ENCODE measurements at regions not wholly inside any gene's neighbourhood (a gene's known extent, or its start where the extent isn't known, plus 50 kb on each side); places are given as distances from the start of the nearest gene placed in this dataset.

DNA sequence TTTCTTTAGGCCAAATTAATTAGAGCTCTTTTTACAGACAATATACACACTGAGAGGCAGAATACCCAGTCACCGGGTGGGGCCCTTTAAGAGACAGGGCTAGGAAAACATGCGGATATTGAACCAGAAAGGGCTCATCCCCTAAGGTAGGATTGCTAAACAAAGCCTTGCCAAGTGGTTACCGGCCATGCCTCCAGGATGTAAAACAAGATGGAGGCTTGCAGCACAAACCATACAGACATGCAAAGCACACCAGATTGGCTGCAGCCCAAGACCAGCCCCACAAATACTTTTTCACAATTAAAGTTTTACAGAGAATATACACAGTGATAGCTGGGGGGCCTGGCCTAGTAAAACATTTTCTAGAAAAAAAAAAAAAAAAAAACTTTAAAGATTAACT is 210.0 kb downstream of the KLHL4 start:
- Mint-ChIP-seq H3K9me3 (no peaks in the 10 kb centered on the region), H3K4me1 (ENCODE audit: low read depth) (no peaks in the 10 kb centered on the region), H3K27me3 (ENCODE audit: low read depth) (no peaks in the 10 kb centered on the region), H3K4me3 (no peak overlapping the region), H3K27ac (no peak overlapping the region), H3K36me3 (ENCODE audit: low read depth) (no peaks in the 10 kb centered on the region)
- DNase-seq = no peak
- intact Hi-C loops (cut with micrococcal nuclease) = no loop called here
- CTCF ChIA-PET = interaction anchor here (0.6 kb wide), 1 partner anchor 86 kb away, joined by 4 read pairs; no protein-coding TSS in a partner anchor

DNA sequence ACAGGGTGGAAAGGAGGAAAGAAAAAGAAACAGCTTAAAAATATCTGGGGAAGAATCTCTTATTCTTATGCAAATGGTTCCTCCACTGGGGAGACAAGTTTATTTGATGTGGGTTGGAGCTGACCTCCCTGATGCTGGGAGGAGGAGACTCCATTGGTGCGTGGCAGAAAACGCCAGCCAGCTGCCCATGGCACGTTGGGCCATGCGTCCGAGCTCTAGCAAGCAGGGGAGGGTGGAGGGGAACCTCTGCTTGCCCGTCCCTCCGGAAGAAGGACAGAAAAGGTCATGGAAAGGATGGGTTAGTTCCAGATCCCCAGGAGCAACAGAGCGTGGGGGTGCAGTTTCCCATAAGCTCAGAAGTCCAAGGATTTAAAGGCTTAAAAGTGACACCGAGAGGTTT is 210.4 kb downstream of the KLHL4 start:
- no peak overlapping the region for H3K4me3 Mint-ChIP-seq
- no peaks in the 10 kb centered on the region for H3K36me3 Mint-ChIP-seq (ENCODE audit: low read depth)
- no peaks in the 10 kb centered on the region for H3K4me1 Mint-ChIP-seq (ENCODE audit: low read depth)
- H3K27me3 Mint-ChIP-seq (ENCODE audit: low read depth) = no peaks in the 10 kb centered on the region
- no peak overlapping the region for H3K27ac Mint-ChIP-seq
- no peak for DNase-seq
- intact Hi-C loops (cut with micrococcal nuclease) = no loop called here
- H3K9me3 Mint-ChIP-seq = no peaks in the 10 kb centered on the region
- CTCF ChIA-PET = interaction anchor here (0.6 kb wide), 1 partner anchor 85 kb away, joined by 4 read pairs; no protein-coding TSS in a partner anchor

GRCh38 chrX:87728459-87728858 is 210.9 kb downstream of the KLHL4 start:
- intact Hi-C loops (cut with micrococcal nuclease) = no loop called here
- no peaks in the 10 kb centered on the region for H3K36me3 Mint-ChIP-seq (ENCODE audit: low read depth)
- no peak for DNase-seq
- no peaks in the 10 kb centered on the region for H3K27me3 Mint-ChIP-seq (ENCODE audit: low read depth)
- H3K4me3 Mint-ChIP-seq = no peak overlapping the region
- H3K9me3 Mint-ChIP-seq = no peaks in the 10 kb centered on the region
- CTCF ChIA-PET = interaction anchor here (0.6 kb wide), 1 partner anchor 85 kb away, joined by 4 read pairs; no protein-coding TSS in a partner anchor
- no peak overlapping the region for H3K27ac Mint-ChIP-seq
- no peaks in the 10 kb centered on the region for H3K4me1 Mint-ChIP-seq (ENCODE audit: low read depth)

- intact Hi-C loops (cut with micrococcal nuclease) = no loop called here
- H3K27ac Mint-ChIP-seq = no peak overlapping the region
- no peaks in the 10 kb centered on the region for H3K4me1 Mint-ChIP-seq (ENCODE audit: low read depth)
- CTCF ChIA-PET = no interaction called here
- DNase-seq = no peak
- no peak overlapping the region for H3K4me3 Mint-ChIP-seq
- H3K9me3 Mint-ChIP-seq = no peaks in the 10 kb centered on the region
- H3K36me3 Mint-ChIP-seq (ENCODE audit: low read depth) = no peaks in the 10 kb centered on the region
- H3K27me3 Mint-ChIP-seq (ENCODE audit: low read depth) = no peaks in the 10 kb centered on the region
These were observed 214.5 kb downstream of the KLHL4 start for GRCh38 chrX:87732133-87732532.

DNA sequence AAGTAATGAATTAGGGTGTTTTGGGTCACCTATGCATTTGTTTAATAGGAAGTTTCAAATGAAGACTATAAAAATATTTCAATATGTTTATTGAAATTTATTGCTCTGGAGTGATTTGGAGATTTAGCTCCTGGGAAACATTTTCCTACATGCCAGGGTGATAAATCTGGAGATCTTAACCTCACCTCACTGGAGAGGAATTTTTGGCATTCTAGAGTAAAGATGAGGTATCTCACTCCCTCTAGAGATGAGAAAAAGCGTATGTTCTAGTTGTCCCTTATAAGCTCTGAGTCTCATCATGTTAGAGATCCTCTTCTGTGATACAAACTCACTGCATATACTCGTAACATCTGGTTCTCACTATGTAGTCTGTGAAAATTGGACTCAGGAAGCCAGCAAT is 219.0 kb downstream of the KLHL4 start:
- no peak overlapping the region for H3K27ac Mint-ChIP-seq
- no peaks in the 10 kb centered on the region for H3K9me3 Mint-ChIP-seq
- H3K27me3 Mint-ChIP-seq (ENCODE audit: low read depth) = no peaks in the 10 kb centered on the region
- DNase-seq = no peak
- H3K4me3 Mint-ChIP-seq = no peak overlapping the region
- no peaks in the 10 kb centered on the region for H3K36me3 Mint-ChIP-seq (ENCODE audit: low read depth)
- CTCF ChIA-PET = no interaction called here
- no peaks in the 10 kb centered on the region for H3K4me1 Mint-ChIP-seq (ENCODE audit: low read depth)
- intact Hi-C loops (cut with micrococcal nuclease) = no loop called here

GRCh38 chrX:87744391-87744790 is 226.8 kb downstream of the KLHL4 start:
- intact Hi-C loops (cut with micrococcal nuclease) = no loop called here
- CTCF ChIA-PET = no interaction called here
- no peak overlapping the region for H3K4me3 Mint-ChIP-seq
- no peak for DNase-seq
- no peaks in the 10 kb centered on the region for H3K27me3 Mint-ChIP-seq (ENCODE audit: low read depth)
- no peak overlapping the region for H3K27ac Mint-ChIP-seq
- H3K36me3 Mint-ChIP-seq (ENCODE audit: low read depth) = no peaks in the 10 kb centered on the region
- H3K4me1 Mint-ChIP-seq (ENCODE audit: low read depth) = no peaks in the 10 kb centered on the region
- no peaks in the 10 kb centered on the region for H3K9me3 Mint-ChIP-seq

- Mint-ChIP-seq H3K27me3 (ENCODE audit: low read depth) (no peaks in the 10 kb centered on the region), H3K36me3 (ENCODE audit: low read depth) (no peaks in the 10 kb centered on the region), H3K4me3 (no peak overlapping the region), H3K4me1 (ENCODE audit: low read depth) (no peaks in the 10 kb centered on the region), H3K9me3 (peaks cover 13% of the 10 kb centered on the region), H3K27ac (no peak overlapping the region)
- intact Hi-C loops (cut with micrococcal nuclease) = no loop called here
- CTCF ChIA-PET = no interaction called here
- DNase-seq = no peak
These were observed 237.9 kb downstream of the KLHL4 start for GRCh38 chrX:87755493-87755892.

GRCh38 chrX:87788976-87789375 is 271.4 kb downstream of the KLHL4 start:
- DNase-seq = no peak
- Mint-ChIP-seq H3K27me3 (ENCODE audit: low read depth) (no peaks in the 10 kb centered on the region), H3K27ac (no peak overlapping the region), H3K4me3 (no peak overlapping the region), H3K4me1 (ENCODE audit: low read depth) (no peaks in the 10 kb centered on the region), H3K9me3 (peaks cover 7% of the 10 kb centered on the region), H3K36me3 (ENCODE audit: low read depth) (no peaks in the 10 kb centered on the region)
- intact Hi-C loops (cut with micrococcal nuclease) = no loop called here
- CTCF ChIA-PET = no interaction called here

DNA sequence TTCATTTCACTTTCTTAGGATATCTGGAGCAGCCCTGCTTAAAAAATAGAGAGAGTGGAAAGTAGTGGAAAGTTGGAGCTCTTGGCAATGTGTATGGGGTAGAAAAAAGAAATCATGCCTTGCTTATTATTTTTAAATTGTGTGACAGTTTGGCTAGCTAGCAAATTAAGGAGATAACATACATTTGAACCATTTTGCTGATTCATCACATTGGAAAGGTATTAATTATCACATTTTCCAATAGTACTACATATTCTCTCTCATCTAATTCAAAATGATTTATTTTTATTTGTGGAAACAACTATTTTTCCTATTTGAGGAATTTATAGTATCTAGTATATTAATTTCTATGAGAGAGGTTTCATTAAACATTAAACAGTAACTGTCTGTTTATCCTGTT is 280.4 kb downstream of the KLHL4 start:
- Mint-ChIP-seq H3K9me3 (no peaks in the 10 kb centered on the region), H3K27me3 (ENCODE audit: low read depth) (no peaks in the 10 kb centered on the region), H3K4me3 (no peak overlapping the region), H3K27ac (no peak overlapping the region), H3K4me1 (ENCODE audit: low read depth) (no peaks in the 10 kb centered on the region), H3K36me3 (ENCODE audit: low read depth) (no peaks in the 10 kb centered on the region)
- CTCF ChIA-PET = no interaction called here
- no peak for DNase-seq
- intact Hi-C loops (cut with micrococcal nuclease) = no loop called here

DNA sequence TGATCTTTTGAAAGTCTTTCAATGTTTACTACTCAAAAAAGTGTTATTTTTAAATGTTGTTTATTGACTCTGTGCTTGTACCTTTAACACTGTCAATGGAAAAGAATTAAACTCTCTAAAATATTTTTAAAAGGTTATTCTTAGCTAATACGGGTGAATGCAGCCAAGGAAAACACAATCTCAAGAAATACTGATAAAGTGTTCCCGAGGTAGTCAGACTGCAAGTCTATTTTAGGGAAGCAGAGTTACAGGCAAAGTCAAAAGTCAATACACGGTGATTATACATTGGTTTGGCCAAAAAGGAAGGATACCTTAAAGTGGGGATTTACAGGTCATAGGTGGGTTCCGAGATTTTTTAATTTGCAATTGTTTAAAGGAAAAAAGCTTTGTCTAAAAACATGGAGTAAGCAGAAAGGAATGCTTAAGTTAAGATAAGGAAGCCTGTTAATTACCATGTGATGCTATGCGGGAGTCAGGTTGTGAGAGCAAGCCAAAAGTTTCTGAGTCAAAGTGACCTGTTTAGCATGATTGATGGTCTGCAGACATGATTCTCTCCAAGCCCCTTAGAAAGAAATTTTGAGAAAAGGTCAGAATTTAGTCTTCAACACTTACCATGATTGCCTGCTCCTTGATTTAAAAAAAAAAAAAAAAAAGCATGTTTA is 288.4 kb downstream of the KLHL4 start:
- intact Hi-C loops (cut with micrococcal nuclease) = no loop called here
- no peak overlapping the region for H3K4me3 Mint-ChIP-seq
- CTCF ChIA-PET = no interaction called here

GRCh38 chrX:87808576-87809243 is 291.1 kb downstream of the KLHL4 start:
- Mint-ChIP-seq H3K4me1 (ENCODE audit: low read depth) (no peaks in the 10 kb centered on the region), H3K27ac (no peak overlapping the region), H3K36me3 (ENCODE audit: low read depth) (no peaks in the 10 kb centered on the region), H3K27me3 (ENCODE audit: low read depth) (no peaks in the 10 kb centered on the region), H3K4me3 (no peak overlapping the region), H3K9me3 (no peaks in the 10 kb centered on the region)
- DNase-seq = no peak
- CTCF ChIA-PET = no interaction called here
- intact Hi-C loops (cut with micrococcal nuclease) = no loop called here

More for the DNA sequence above, 288.4 kb downstream of the KLHL4 start:
- Mint-ChIP-seq H3K4me1 (ENCODE audit: low read depth) (no peaks in the 10 kb centered on the region), H3K36me3 (ENCODE audit: low read depth) (no peaks in the 10 kb centered on the region), H3K27me3 (ENCODE audit: low read depth) (no peaks in the 10 kb centered on the region), H3K9me3 (no peaks in the 10 kb centered on the region), H3K27ac (no peak overlapping the region)
- no peak for DNase-seq

- no peak for DNase-seq
- Mint-ChIP-seq H3K4me3 (no peak overlapping the region), H3K36me3 (ENCODE audit: low read depth) (no peaks in the 10 kb centered on the region), H3K27ac (no peak overlapping the region), H3K9me3 (no peaks in the 10 kb centered on the region), H3K4me1 (ENCODE audit: low read depth) (no peaks in the 10 kb centered on the region), H3K27me3 (ENCODE audit: low read depth) (no peaks in the 10 kb centered on the region)
- intact Hi-C loops (cut with micrococcal nuclease) = no loop called here
- CTCF ChIA-PET = interaction anchor here (0.6 kb wide), 1 partner anchor 86 kb away, joined by 4 read pairs; no protein-coding TSS in a partner anchor
These were observed 296.0 kb downstream of the KLHL4 start for GRCh38 chrX:87813566-87813965.

DNA sequence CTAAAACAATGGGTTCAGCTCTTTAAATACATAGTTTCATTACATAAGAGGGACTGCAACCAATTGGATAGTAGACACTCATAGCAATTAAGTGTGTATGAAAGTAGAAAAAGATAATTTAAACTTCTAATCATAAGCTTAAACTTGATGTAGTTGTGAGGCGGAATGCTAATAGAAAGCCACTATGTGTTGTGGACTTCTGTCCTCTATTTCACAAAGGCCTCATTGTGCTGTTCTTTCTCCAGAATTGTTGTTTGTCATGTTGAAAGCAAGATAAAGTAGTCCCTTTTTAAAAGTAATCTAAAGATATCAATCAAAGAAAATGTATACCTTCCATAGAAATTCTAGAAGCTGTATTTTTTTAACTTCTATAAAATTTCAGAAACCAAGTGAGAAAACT is 329.4 kb downstream of the KLHL4 start:
- intact Hi-C loops (cut with micrococcal nuclease) = no loop called here
- Mint-ChIP-seq H3K9me3 (peaks cover 2% of the 10 kb centered on the region), H3K36me3 (ENCODE audit: low read depth) (no peaks in the 10 kb centered on the region), H3K4me3 (no peak overlapping the region), H3K27ac (no peak overlapping the region), H3K4me1 (ENCODE audit: low read depth) (no peaks in the 10 kb centered on the region), H3K27me3 (ENCODE audit: low read depth) (no peaks in the 10 kb centered on the region)
- DNase-seq = no peak
- CTCF ChIA-PET = no interaction called here

Data from activated naive CD4-positive, alpha-beta T cell treated with anti-CD3 and anti-CD28 coated beads for 36 hours (primary cell).